C4-2B (cell line): ENCODE measurements at regions not wholly inside any gene's neighbourhood (a gene's known extent, or its start where the extent isn't known, plus 50 kb on each side); places are given as distances from the start of the nearest gene placed in this dataset.

Experiments
- ZFX ChIP-seq: fragments of 450-650 bp; IDR thresholded peaks from 2 replicates; pipeline ENCODE4 v1.6.1; 2017
- TF ChIP-seq, protein P1 (sequence below): fragments of 450-650 bp; conservative IDR thresholded peaks from 2 replicates; pipeline ENCODE4 v1.5.1; 2017; ENCODE audit warnings: mild to moderate bottlenecking

DNA sequence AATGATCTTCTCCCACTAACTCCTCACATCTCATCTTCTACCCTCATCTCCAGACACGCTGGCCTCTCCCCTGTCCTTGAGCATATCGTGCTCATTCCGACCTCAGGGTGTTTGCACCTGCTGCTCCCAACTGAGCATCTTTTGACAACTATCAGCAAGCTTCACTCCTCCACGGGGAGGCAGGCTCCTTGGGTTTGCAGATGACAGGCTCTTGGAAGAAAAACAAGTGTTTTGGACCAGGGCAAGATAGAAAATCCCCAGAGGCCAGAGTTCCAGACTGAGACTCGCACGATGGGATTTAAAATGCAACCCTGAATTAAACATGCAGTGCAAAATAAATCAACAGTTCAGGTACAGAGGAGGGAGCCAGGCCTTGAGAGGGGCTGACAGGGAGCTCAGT lies 246.7 kb downstream of the PTPRU start:
- TF ChIP-seq, protein P1, sequence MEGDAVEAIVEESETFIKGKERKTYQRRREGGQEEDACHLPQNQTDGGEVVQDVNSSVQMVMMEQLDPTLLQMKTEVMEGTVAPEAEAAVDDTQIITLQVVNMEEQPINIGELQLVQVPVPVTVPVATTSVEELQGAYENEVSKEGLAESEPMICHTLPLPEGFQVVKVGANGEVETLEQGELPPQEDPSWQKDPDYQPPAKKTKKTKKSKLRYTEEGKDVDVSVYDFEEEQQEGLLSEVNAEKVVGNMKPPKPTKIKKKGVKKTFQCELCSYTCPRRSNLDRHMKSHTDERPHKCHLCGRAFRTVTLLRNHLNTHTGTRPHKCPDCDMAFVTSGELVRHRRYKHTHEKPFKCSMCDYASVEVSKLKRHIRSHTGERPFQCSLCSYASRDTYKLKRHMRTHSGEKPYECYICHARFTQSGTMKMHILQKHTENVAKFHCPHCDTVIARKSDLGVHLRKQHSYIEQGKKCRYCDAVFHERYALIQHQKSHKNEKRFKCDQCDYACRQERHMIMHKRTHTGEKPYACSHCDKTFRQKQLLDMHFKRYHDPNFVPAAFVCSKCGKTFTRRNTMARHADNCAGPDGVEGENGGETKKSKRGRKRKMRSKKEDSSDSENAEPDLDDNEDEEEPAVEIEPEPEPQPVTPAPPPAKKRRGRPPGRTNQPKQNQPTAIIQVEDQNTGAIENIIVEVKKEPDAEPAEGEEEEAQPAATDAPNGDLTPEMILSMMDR: no peak
- TF ChIP-seq ZFX: no peak
